Erythroblast (primary cell): ENCODE measurements at regions not wholly inside any gene's neighbourhood (a gene's known extent, or its start where the extent isn't known, plus 50 kb on each side); places are given as distances from the start of the nearest gene placed in this dataset.
"Not testable (repeated sequence)": the region's sequence is repeated elsewhere in the genome, so short reads cannot be mapped to it uniquely, and the experiment has no call there.

Source experiments
- DNase-seq, 2 experiments: peaks; one replicate each; lab custom pipeline; 2025; lab: John Stamatoyannopoulos, UW
- GATA1 ChIP-seq: IDR thresholded peaks from 2 replicates; pipeline ENCODE4 v1.6.1; 2011; ENCODE audit warnings: low read depth, mild to moderate bottlenecking, control low read depth, low read length, moderate library complexity
- POLR2A ChIP-seq: IDR thresholded peaks from 2 replicates; pipeline ENCODE4 v1.6.1; 2011; ENCODE audit warnings: mild to moderate bottlenecking, low read length

- no peak for TF ChIP-seq GATA1
- DNase-seq, result no peak
Measured at GRCh38 chr18:35808796-35809195, 163.7 kb upstream of the RMP24 start.

DNA sequence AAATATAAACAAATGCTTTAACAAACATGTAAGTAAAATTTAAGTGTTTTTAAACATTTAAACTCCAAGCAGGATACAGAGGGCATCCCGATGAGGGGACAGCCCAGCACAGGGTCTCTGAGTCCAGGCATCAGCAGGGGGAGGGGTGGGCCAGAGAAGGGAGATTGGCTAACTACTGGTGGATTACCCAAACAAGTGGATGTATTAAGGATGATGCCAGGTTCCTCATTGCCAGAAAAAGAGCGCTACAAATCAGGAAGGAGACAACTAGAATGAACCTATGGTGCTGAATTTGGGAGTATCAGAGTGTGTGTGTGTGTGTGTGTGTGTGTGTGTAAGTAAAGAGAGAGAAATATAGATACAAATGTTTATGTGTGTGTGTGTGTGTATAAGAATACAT is 162.0 kb upstream of the RMP24 start:
- DNase-seq, result no peak
- TF ChIP-seq POLR2A, result no peak
- no peak for TF ChIP-seq GATA1

DNA sequence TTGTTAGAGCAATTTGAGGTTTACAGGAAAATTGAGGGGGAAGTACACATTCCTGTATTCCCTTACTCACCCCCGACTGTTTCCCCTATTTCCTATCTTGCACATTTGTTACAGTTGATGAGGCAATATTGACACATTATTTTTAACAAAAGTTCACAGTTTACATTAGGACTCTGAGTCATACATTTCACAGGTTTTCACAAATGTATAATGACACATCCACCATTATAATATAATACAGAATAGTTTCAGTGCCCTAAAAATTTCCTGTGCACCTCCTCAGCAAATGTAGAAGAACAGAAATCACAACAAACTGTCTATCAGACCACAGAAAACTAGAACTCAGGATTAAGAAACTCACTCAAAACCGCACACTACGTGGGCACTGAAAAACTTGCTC is 160.6 kb upstream of the RMP24 start:
- no peak for DNase-seq
- TF ChIP-seq GATA1 (no peak), POLR2A (no peak)

DNA sequence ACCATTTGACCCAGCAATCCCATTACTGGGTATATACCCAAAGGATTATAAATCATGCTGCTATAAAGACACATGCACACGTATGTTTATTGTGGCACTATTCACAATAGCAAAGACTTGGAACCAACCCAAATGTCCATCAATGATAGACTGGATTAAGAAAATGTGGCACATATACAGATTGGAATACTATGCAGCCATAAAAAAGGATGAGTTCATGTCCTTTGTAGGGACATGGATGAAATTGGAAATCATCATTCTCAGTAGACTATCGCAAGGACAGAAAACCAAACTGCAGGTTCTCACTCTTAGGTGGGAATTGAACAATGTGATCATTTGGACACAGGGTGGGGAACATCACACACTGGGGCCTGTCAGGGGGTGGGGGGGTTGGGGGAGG is 157.5 kb upstream of the RMP24 start:
- DNase-seq, result not testable (repeated sequence)

DNA sequence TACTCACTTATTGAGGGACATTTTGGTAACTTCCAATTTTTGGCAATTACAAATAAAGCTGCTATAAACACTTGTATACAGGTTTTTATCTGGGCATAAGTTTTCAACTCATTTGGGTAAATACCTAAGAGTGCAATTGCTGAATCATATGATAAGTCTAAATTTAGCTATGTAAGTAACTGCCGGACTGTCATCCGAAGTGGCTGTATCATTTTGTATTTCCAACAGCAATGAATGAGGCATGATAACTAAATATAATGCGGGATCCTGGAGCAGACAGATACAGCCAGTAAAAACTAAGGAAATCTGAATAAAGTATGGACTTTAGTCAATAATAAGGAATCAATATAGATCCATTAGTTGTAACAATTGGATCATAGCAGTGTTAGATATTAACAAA is 156.5 kb upstream of the RMP24 start:
- DNase-seq, result no peak
- TF ChIP-seq GATA1 (no peak), POLR2A (no peak)

DNA sequence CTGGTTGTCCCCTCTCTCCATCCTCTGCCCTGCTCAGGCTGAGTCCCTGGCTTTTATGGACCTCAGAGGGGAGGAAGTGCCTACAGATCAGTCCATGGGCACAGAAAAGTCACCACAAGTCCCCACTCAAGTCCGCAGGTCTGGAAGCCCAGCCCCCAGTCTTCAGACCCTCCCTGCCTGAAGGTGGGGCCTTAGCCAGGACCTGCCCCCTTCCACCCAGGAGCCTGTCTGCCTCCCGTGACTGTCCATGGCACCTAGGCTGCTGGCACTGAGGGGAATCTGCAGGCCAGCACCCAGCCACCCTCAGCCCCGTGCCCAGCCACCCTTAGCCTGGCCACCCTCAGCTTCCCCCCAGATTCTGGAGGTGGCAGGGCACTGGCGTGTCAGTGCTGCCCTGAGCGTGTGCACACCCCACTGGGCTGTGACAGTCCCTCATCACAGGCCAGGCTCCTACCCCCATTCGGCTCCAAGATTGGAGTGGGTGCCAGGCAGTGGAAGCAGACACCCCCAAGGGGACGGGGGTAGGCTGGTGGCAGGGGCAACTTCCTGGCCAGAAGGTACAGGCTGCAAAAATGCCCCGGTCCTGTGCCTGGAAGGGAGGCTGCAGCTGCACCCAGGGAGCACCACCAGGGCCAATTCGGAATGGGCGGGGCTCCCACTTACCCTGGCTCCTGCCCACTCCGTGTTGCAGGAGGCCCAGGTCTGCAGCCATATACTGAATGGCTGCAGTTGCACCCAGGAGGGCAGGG is 154.7 kb upstream of the RMP24 start:
- TF ChIP-seq POLR2A (no peak), GATA1 (no peak)
- DNase-seq, result no peak

DNA sequence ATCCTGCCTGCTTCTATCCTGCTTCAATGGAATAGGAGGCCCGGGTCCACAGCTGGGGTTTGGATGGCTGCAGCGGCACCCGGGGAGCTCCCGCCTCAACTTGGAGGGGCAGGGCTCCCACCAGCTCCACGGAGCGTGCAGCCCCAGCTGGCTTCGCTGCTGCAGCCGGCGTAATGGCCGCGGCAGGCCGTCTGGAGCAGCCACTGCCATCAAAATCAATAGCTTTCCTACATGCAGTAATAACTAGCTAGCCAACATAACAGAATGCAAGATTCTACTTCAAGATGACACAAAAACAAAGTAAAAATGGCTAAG is 154.2 kb upstream of the RMP24 start:
- no peak for DNase-seq
- TF ChIP-seq GATA1 (no peak), POLR2A (no peak)

DNA sequence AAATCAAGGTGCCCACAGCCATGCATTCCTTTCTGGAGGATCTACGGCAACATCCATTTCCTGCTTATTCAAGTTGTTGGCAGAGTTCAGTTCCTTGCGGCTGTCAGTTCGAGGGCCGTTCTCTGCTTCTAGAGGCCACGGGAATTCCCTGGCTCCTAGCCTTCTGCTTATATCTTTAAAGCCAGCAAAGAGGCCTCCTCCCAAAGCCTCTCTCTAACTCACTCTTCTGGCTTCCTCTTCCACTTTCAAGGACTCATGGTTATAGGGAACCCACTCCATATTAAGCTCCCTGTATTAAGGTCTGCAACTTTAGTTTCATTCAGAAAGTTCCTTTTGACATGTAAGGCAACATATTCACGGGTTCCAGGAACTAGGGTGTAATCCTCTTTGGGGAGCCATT is 150.1 kb upstream of the RMP24 start:
- no peak for DNase-seq
- TF ChIP-seq GATA1 (no peak), POLR2A (no peak)

GRCh38 chr18:35826477-35826876 is 146.0 kb upstream of the RMP24 start:
- no peak for TF ChIP-seq GATA1
- no peak for TF ChIP-seq POLR2A
- no peak for DNase-seq

DNA sequence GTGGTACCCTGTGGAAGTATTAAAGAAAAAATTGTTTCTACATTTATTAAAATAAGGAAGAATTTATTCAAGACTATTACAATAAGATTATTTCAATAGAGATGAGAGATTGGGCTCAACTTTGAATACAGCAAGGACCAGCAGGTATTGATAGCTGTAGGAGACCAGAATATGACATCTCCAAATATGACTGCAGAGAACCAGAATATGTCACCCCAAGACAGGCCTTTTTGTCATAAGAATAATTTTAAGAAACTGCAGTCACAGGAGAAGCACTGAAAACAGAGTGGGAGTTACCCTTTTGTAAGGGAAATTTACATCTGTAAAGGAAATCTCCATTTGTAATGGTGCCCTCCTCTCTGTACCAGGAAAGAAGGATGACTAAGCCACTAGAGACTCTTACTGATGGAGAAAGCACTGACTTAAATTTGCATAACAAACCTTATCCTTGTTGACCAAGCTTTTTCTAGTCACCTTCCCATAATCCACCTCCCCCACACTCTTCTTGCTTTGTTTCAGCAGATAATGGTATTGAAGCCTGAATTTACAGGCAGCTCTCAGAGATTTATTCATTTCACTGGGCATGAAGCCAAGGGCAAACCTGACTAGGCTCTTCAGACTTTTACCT is 145.1 kb upstream of the RMP24 start:
- TF ChIP-seq GATA1, result no peak
- TF ChIP-seq POLR2A, result no peak
- DNase-seq, result no peak

DNA sequence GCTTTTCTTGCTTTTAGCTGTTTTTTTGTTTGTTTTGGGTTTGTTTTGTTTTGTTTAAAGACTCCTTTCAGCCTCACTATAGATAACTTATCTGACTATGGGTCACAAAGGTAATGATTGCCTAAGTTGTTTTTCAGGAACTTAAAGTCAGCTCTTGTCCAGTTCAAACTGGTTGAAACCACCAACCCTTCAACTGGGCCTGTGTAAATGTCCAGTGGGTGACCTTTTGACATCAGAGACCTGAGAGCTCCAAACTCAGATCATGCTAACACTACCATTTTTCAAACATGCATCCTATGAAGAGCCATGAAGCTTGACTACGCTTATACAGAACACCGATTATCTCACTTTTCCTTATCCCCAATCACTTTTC is 144.6 kb upstream of the RMP24 start:
- TF ChIP-seq POLR2A, result no peak
- TF ChIP-seq GATA1, result no peak

GRCh38 chr18:35828591-35828990 is 143.9 kb upstream of the RMP24 start:
- no peak for DNase-seq
- no peak for TF ChIP-seq GATA1
- TF ChIP-seq POLR2A, result no peak

More for the DNA sequence above, 144.6 kb upstream of the RMP24 start:
- DNase-seq, result no peak

DNA sequence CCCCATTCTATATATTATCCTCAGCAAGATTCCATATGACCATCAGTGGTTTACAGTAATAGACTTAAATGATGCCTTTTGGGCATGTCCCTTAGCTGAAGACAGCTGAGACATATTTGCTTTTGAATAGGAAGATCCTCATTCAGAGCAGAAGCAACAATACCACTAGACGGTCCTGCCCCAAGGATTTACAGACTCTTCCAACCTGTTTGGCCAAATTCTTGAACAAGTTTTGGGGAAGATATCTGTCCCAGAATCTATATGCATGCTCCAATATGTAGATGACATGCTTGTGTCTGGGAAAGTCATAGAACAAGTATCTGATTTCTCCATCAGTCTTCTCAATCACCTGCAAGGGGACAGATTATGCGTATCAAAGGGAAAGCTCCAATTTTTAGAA is 137.1 kb upstream of the RMP24 start:
- no peak for TF ChIP-seq GATA1
- no peak for TF ChIP-seq POLR2A
- no peak for DNase-seq

- no peak for DNase-seq
- TF ChIP-seq POLR2A (no peak), GATA1 (no peak)
Measured at GRCh38 chr18:35835833-35836232, 136.6 kb upstream of the RMP24 start.

DNA sequence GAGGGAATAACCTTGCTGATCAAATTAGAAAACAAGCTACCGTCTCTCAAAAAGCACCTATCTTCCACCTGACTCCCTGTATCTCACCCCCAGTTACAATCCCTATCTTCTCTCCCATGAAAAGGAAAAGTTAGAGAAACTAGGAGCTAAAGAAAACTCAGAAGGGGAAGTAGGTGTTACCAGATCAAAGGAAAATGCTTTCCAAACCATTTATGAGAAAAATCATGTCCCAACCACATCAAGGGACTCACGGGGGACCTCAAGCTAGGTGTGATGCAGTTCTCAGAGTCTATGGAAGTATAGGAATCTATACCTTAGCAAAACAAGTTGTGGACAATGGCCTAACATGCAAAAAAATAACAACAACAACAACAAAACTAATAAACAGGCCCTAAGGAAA is 135.5 kb upstream of the RMP24 start:
- DNase-seq, result no peak
- TF ChIP-seq GATA1, result no peak
- TF ChIP-seq POLR2A, result no peak
